HG03175 (cell line): ENCODE measurements at regions not wholly inside any gene's neighbourhood (a gene's known extent, or its start where the extent isn't known, plus 50 kb on each side); places are given as distances from the start of the nearest gene placed in this dataset.
A peak's percentile ranks its signal among the peaks of the same experiment; 100 is the strongest.
"Not testable (repeated sequence)": the region's sequence is repeated elsewhere in the genome, so short reads cannot be mapped to it uniquely, and the experiment has no call there.

Source experiments
- ATAC-seq: cut with Tn5 transposase; IDR thresholded peaks from one replicate; pipeline ENCODE4 v1.9.1; 2021; ENCODE audit warnings: mild to moderate bottlenecking, moderate library complexity; ENCODE audit not compliant: unreplicated experiment

- no peak for ATAC-seq
These were observed 1556.0 kb downstream of the EFNB2 start for GRCh38 chr13:104979281-104980030.

- no peak for ATAC-seq
These were observed 1558.5 kb downstream of the EFNB2 start for GRCh38 chr13:104976986-104977385.

GRCh38 chr13:104975272-104975671, 1560.2 kb downstream of the EFNB2 start:
- ATAC-seq: peak; percentile 67

- no peak for ATAC-seq
These were observed 1566.6 kb downstream of the EFNB2 start for GRCh38 chr13:104968876-104969275.

GRCh38 chr13:104967836-104968630, 1567.4 kb downstream of the EFNB2 start:
- no peak for ATAC-seq

- ATAC-seq: no peak
These were observed 1568.1 kb downstream of the EFNB2 start for GRCh38 chr13:104967376-104967775.

- ATAC-seq: no peak
These were observed 1573.1 kb downstream of the EFNB2 start for GRCh38 chr13:104962411-104962810.

GRCh38 chr13:104961246-104961645, 1574.2 kb downstream of the EFNB2 start:
- no peak for ATAC-seq

GRCh38 chr13:104954210-104954609, 1581.3 kb downstream of the EFNB2 start:
- no peak for ATAC-seq

- ATAC-seq: no peak
These were observed 1581.9 kb downstream of the EFNB2 start for GRCh38 chr13:104953588-104953987.

- no peak for ATAC-seq
These were observed 1585.4 kb downstream of the EFNB2 start for GRCh38 chr13:104949840-104950740.

GRCh38 chr13:104944176-104944575, 1591.3 kb downstream of the EFNB2 start:
- no peak for ATAC-seq

GRCh38 chr13:104943331-104943730, 1592.1 kb downstream of the EFNB2 start:
- no peak for ATAC-seq

GRCh38 chr13:104937881-104938280, 1597.6 kb downstream of the EFNB2 start:
- ATAC-seq: no peak

GRCh38 chr13:104936304-104936703, 1599.2 kb downstream of the EFNB2 start:
- no peak for ATAC-seq

- not testable (repeated sequence) for ATAC-seq
These were observed 1614.9 kb downstream of the EFNB2 start for GRCh38 chr13:104920513-104920912.

GRCh38 chr13:104920091-104920490, 1615.4 kb downstream of the EFNB2 start:
- ATAC-seq: no peak

- ATAC-seq: no peak
These were observed 1635.2 kb downstream of the EFNB2 start for GRCh38 chr13:104900191-104900817.

GRCh38 chr13:104898484-104898883, 1637.0 kb downstream of the EFNB2 start:
- ATAC-seq: no peak

- no peak for ATAC-seq
These were observed 1639.9 kb downstream of the EFNB2 start for GRCh38 chr13:104895521-104895920.
